OCI-LY7 (cell line): ENCODE measurements at regions not wholly inside any gene's neighbourhood (a gene's known extent, or its start where the extent isn't known, plus 50 kb on each side); places are given as distances from the start of the nearest gene placed in this dataset.

Source experiments
- CTCF ChIP-seq: fragments of 200-600 bp; sonication (generic); conservative IDR thresholded peaks from 2 replicates; pipeline ENCODE4 v1.5.1; 2014; ENCODE audit warnings: mild to moderate bottlenecking, antibody characterized with exemption, low read length, moderate library complexity, mixed read lengths
- EZH2phosphoT487 ChIP-seq: fragments of 200-600 bp; sonication (generic); IDR thresholded peaks from 2 replicates; pipeline ENCODE4 v1.6.1; 2018; ENCODE audit warnings: low read depth, borderline replicate concordance, mild to moderate bottlenecking, mixed run types, antibody characterized with exemption, low read length, moderate library complexity, mixed read lengths

GRCh38 chr17:34859652-34860051 lies 101.6 kb downstream of the CCT6B start:
- TF ChIP-seq CTCF: no peak
- no peak for TF ChIP-seq EZH2phosphoT487
